ENCODE measurements at regions not wholly inside any gene's neighbourhood (a gene's known extent, or its start where the extent isn't known, plus 50 kb on each side); places are given as distances from the start of the nearest gene placed in this dataset.

DNA sequence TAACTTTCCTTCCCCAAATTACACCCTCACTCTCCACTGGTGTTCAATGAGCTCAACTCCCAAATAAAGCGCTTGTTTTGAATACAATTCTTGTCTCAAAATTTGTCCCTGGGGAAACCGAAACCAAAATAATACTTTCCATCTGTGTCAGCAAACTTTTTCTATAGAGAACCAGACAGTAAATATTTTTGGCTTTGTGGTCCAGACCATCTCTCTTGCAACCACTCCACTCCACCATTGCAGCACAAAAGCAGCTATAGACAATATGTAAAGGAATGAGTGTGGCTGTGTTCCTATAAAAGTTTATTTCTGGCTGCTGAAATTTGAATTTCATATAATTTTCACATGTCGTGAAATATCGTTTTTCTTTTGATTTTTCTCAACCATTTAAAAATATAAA lies 84.6 kb upstream of the ERCC4 start:
- intact Hi-C loops (cut with micrococcal nuclease): no loop called here
- H3K36me3 Mint-ChIP-seq (ENCODE audit: low read depth): no peaks in the 10 kb centered on the region
- ATAC-seq (ENCODE audit: low read depth) (no peak), DNase-seq (no peak)
- POLR2A ChIA-PET: no interaction called here
- no peak overlapping the region for H3K27ac Mint-ChIP-seq
- no peaks in the 10 kb centered on the region for H3K4me1 Mint-ChIP-seq
- TF ChIP-seq, protein P1, sequence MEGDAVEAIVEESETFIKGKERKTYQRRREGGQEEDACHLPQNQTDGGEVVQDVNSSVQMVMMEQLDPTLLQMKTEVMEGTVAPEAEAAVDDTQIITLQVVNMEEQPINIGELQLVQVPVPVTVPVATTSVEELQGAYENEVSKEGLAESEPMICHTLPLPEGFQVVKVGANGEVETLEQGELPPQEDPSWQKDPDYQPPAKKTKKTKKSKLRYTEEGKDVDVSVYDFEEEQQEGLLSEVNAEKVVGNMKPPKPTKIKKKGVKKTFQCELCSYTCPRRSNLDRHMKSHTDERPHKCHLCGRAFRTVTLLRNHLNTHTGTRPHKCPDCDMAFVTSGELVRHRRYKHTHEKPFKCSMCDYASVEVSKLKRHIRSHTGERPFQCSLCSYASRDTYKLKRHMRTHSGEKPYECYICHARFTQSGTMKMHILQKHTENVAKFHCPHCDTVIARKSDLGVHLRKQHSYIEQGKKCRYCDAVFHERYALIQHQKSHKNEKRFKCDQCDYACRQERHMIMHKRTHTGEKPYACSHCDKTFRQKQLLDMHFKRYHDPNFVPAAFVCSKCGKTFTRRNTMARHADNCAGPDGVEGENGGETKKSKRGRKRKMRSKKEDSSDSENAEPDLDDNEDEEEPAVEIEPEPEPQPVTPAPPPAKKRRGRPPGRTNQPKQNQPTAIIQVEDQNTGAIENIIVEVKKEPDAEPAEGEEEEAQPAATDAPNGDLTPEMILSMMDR (IDR thresholded peaks at IDR 0.05): no peak
- H3K9me3 Mint-ChIP-seq: no peaks in the 10 kb centered on the region
- CTCF ChIA-PET: no interaction called here
- H3K27me3 Mint-ChIP-seq: peaks cover 9% of the 10 kb centered on the region
- no peak overlapping the region for H3K4me3 Mint-ChIP-seq

DNA sequence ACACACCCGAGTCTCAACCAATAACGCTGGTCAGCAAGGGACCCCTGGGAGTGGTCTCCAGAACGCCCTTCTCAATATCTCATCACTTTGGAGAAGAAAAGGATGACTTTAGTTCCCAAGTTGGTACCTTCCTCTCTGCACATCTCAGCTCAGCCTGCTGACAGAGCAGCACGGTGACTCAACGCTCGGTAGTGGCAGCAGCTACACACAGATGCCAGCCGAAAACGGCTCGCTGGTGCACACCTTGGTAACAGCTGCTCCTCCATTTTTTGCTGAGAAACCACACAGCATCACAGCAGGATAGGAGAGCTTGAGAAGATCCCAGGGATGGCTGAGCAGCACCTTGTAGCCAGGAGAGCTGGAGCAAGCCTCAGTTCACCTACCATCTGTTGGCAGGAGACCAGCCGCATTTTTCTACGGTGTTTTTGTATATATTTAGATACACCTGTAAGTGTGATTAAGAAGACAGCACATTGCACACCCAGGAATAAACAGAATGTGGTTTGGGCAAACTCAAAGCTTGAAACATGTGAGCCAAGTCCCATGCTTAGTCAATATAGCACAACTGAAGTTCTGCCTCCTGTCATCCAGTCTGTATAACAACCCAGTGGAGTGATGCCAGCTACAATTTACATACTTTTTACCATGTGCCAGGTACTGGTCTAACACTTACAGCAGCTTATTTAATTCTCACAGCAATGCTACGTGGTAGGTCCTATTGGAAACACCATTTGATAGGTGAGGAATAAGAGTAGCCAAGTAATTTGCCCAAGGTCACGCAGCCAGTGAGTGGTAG lies 83.8 kb upstream of the ERCC4 start:
- ATAC-seq (ENCODE audit: low read depth) (no peak), DNase-seq (no peak)
- intact Hi-C loops (cut with micrococcal nuclease): no loop called here
- Mint-ChIP-seq H3K4me3 (no peak overlapping the region), H3K27me3 (peaks cover 9% of the 10 kb centered on the region), H3K4me1 (no peaks in the 10 kb centered on the region), H3K36me3 (ENCODE audit: low read depth) (no peaks in the 10 kb centered on the region), H3K27ac (no peak overlapping the region), H3K9me3 (no peaks in the 10 kb centered on the region)
- ChIA-PET CTCF (no interaction called here), POLR2A (no interaction called here)
- TF ChIP-seq, protein P1 (IDR thresholded peaks at IDR 0.05): no peak

DNA sequence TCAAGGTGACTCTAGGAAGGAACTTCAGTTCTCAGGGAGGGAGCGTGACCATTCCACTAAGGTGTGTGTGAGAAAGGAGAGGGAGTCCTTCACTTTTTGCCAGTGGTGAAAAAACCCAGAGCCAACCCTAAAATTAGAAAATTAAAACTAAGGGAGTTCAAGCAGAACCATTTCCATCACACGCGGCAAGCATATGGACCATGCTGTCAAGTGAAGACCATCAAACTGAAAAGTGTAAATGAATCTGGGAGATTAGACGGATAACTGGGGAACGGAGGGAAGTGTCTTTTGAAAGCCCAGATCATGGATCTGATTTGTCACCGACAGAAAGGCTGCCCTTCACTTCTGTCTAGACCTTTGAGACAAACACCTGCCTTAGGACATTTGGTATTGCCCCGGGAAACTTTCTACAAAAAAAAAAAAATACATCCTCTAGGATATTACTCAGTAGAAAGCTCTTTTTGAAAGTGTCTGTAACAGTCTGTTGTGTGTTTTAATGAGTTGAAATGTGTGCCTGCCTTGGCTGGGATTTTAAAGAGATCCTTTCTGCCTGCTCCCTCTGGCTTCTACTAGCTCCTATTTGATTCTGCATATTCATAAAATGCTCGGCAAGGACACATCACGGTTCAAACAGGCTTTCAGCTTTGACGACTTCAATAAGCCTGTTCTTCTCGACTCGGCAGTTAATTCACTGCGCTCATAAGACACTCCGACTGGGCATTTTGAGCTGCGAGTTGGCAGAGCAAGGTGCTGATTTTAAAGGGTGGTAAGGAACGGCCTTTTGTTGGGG lies 81.4 kb upstream of the ERCC4 start:
- Mint-ChIP-seq H3K4me3 (no peak overlapping the region), H3K36me3 (ENCODE audit: low read depth) (no peaks in the 10 kb centered on the region), H3K4me1 (no peaks in the 10 kb centered on the region), H3K9me3 (no peaks in the 10 kb centered on the region), H3K27ac (no peak overlapping the region), H3K27me3 (peaks cover 9% of the 10 kb centered on the region)
- intact Hi-C loops (cut with micrococcal nuclease): no loop called here
- no peak for ATAC-seq (ENCODE audit: low read depth)
- POLR2A ChIA-PET: no interaction called here
- no peak for DNase-seq
- TF ChIP-seq, protein P1 (IDR thresholded peaks at IDR 0.05): no peak
- CTCF ChIA-PET: interaction anchor here (0.7 kb wide), 1 partner anchor 349 kb away, joined by 3 read pairs; no protein-coding TSS in a partner anchor

DNA sequence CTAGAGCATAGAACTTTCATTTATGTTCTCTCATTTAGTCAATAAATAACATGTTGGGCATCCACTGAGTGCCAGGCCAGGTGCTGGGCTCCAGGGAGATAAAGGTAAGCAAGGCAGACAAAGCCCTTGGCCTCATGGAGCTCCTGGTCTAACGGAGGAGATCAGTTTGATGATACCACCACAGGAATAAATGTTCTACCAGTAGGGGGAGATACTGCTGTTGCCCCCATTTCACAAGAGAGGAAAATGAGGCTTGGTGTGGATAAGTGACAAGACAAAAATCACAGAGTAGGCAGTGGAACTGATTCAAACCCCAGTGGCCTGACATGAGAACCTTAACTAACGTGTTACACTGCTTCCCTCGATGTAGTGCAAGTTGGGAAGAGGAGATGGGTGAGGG lies 80.4 kb upstream of the ERCC4 start:
- peaks cover 7% of the 10 kb centered on the region for H3K27me3 Mint-ChIP-seq
- TF ChIP-seq, protein P1 (IDR thresholded peaks at IDR 0.05): no peak
- H3K36me3 Mint-ChIP-seq (ENCODE audit: low read depth): no peaks in the 10 kb centered on the region
- ChIA-PET CTCF (no interaction called here), POLR2A (no interaction called here)
- H3K9me3 Mint-ChIP-seq: no peaks in the 10 kb centered on the region
- no peak for DNase-seq
- intact Hi-C loops (cut with micrococcal nuclease): no loop called here
- H3K4me3 Mint-ChIP-seq: no peak overlapping the region
- H3K4me1 Mint-ChIP-seq: no peaks in the 10 kb centered on the region
- no peak for ATAC-seq (ENCODE audit: low read depth)
- H3K27ac Mint-ChIP-seq: no peak overlapping the region

DNA sequence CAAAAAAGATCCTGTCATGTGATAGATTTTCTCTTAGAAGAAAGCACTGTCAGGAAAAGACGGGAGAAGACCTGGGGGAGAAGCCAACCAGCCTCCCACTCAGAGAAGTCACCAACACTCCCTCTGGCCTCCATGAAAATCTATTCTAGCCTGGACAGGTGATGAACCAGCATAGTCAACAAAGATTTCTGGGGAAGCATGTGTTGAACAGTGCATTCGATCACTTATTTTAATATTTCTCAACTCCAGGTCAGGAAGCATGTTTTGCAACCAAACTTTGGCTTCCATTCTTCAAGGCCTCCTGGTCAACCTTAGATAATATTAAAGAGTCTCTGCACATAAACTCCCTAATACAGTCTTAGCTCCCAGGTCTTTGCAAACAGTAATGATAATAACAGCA lies 74.7 kb upstream of the ERCC4 start:
- no peak overlapping the region for H3K27ac Mint-ChIP-seq
- ChIA-PET CTCF (no interaction called here), POLR2A (no interaction called here)
- ATAC-seq (ENCODE audit: low read depth) (no peak), DNase-seq (no peak)
- TF ChIP-seq, protein P1 (IDR thresholded peaks at IDR 0.05): no peak
- H3K27me3 Mint-ChIP-seq: peaks cover 20% of the 10 kb centered on the region
- no peak overlapping the region for H3K4me3 Mint-ChIP-seq
- H3K36me3 Mint-ChIP-seq (ENCODE audit: low read depth): no peaks in the 10 kb centered on the region
- intact Hi-C loops (cut with micrococcal nuclease): no loop called here
- H3K4me1 Mint-ChIP-seq: no peaks in the 10 kb centered on the region
- H3K9me3 Mint-ChIP-seq: peaks cover 9% of the 10 kb centered on the region

All from activated B cell treated with CpG ODN at 0.5 μM for 24 hours (primary cell).